ENCODE measurements at regions not wholly inside any gene's neighbourhood (a gene's known extent, or its start where the extent isn't known, plus 50 kb on each side); places are given as distances from the start of the nearest gene placed in this dataset.

- no peak for DNase-seq
- Histone ChIP-seq H3K4me3 (ENCODE audit: insufficient read depth, low read depth, low read length, poor library complexity, severe bottlenecking) (no peak overlapping the region), H3K4me1 (ENCODE audit: control insufficient read depth, insufficient read depth, low read length, poor library complexity, severe bottlenecking) (peaks cover 2% of the 10 kb centered on the region), H3K36me3 (ENCODE audit: control insufficient read depth, insufficient read depth, low read length) (no peaks in the 10 kb centered on the region), H3K9me3 (ENCODE audit: control insufficient read depth, low read length) (no peaks in the 10 kb centered on the region), H3K27ac (ENCODE audit: insufficient read depth, low read length, poor library complexity, severe bottlenecking) (no peak overlapping the region), H3K27me3 (replicated peaks; ENCODE audit: control insufficient read depth, insufficient read depth, low read length, poor library complexity, severe bottlenecking) (no peaks in the 10 kb centered on the region)
These were observed 70.2 kb upstream of the PPARA start for GRCh38 chr22:46079861-46080821.

DNA sequence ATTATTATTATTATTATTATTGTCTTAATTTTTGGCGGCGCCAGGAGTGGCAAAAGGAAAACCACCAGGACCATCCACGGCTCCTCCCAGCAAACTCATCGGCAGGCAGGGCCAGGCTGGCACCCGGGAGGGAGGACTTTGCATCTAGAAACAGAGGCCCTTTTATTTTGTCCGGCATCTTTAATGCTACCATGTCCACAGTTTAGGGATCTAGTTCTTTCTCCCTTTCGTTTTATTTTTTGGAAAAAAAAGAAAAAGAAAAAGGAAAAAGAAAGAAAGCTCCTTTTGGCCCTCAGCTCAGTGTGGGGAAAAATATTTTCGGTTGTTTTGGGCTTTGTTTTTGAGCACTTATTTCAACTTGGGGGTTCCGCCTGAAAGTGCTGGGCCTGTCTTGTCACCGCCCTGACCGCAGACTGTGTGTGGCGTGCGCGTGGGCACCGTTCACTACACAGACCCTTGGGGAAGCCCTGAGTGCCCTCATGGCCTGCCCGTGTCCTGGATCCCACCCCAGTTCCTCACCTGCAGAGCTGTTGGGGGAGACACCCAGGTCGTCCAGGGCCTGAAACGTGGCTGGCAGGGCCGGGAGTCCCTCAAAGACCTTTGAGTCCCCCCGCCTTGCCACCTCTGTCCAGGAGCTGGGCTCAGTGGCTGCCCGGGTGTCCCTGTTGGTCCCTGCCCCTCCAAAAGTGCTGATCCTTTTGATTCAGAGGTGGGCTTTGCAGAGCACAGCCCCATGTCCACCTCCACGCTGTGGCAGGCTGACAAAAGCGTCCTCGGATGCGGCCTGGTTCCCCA lies 69.1 kb upstream of the PPARA start:
- Histone ChIP-seq H3K27me3 (replicated peaks; ENCODE audit: control insufficient read depth, insufficient read depth, low read length, poor library complexity, severe bottlenecking) (no peaks in the 10 kb centered on the region), H3K4me3 (ENCODE audit: insufficient read depth, low read depth, low read length, poor library complexity, severe bottlenecking) (no peak overlapping the region), H3K4me1 (ENCODE audit: control insufficient read depth, insufficient read depth, low read length, poor library complexity, severe bottlenecking) (no peaks in the 10 kb centered on the region), H3K9me3 (ENCODE audit: control insufficient read depth, low read length) (no peaks in the 10 kb centered on the region), H3K36me3 (ENCODE audit: control insufficient read depth, insufficient read depth, low read length) (no peaks in the 10 kb centered on the region), H3K27ac (ENCODE audit: insufficient read depth, low read length, poor library complexity, severe bottlenecking) (no peak overlapping the region)
- DNase-seq: no peak

DNA sequence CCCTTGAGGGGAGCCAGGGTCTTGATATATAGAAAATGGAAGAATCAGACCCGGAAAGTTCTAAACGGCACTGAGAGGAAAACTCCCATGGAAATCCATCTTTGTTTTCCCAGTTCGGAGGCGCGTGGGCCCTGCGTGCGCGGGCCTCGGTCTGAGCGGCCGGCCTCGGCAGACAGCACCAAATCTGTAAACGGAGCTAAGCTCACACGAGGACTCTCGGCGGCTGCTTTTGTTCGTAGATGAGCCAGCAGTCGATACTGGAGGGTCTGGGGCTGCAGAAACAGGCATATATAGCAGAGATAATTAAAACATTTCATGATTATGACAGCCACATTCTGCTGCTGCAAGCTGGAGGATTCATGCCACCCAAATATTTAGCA lies 68.5 kb upstream of the PPARA start:
- Histone ChIP-seq H3K4me1 (ENCODE audit: control insufficient read depth, insufficient read depth, low read length, poor library complexity, severe bottlenecking) (no peaks in the 10 kb centered on the region), H3K9me3 (ENCODE audit: control insufficient read depth, low read length) (no peaks in the 10 kb centered on the region), H3K36me3 (ENCODE audit: control insufficient read depth, insufficient read depth, low read length) (no peaks in the 10 kb centered on the region), H3K4me3 (ENCODE audit: insufficient read depth, low read depth, low read length, poor library complexity, severe bottlenecking) (no peak overlapping the region), H3K27me3 (replicated peaks; ENCODE audit: control insufficient read depth, insufficient read depth, low read length, poor library complexity, severe bottlenecking) (no peaks in the 10 kb centered on the region), H3K27ac (ENCODE audit: insufficient read depth, low read length, poor library complexity, severe bottlenecking) (no peak overlapping the region)
- DNase-seq: no peak

DNA sequence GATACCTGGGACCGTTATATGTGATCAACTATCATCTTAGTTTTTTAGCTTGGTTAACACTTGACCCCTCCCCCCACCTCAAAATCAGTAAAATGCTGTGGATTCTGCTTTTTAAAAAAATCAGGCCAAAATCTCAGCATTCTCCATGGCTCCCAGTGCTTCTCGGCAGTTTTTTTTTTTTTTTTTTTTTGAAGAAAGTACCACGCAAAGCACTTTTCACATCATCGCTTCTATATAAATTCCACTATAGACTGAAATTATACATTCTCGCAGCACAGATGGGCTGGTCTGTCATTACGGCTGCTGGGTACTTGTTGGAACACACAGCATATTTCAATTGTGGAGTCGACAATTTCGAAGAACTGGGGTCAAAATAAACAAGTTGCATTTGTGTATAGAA lies 67.7 kb upstream of the PPARA start:
- Histone ChIP-seq H3K36me3 (ENCODE audit: control insufficient read depth, insufficient read depth, low read length) (peaks cover 4% of the 10 kb centered on the region), H3K9me3 (ENCODE audit: control insufficient read depth, low read length) (no peaks in the 10 kb centered on the region), H3K27ac (ENCODE audit: insufficient read depth, low read length, poor library complexity, severe bottlenecking) (no peak overlapping the region), H3K4me1 (ENCODE audit: control insufficient read depth, insufficient read depth, low read length, poor library complexity, severe bottlenecking) (no peaks in the 10 kb centered on the region), H3K4me3 (ENCODE audit: insufficient read depth, low read depth, low read length, poor library complexity, severe bottlenecking) (no peak overlapping the region), H3K27me3 (replicated peaks; ENCODE audit: control insufficient read depth, insufficient read depth, low read length, poor library complexity, severe bottlenecking) (no peaks in the 10 kb centered on the region)
- DNase-seq: no peak

- no peak for DNase-seq
- Histone ChIP-seq H3K9me3 (ENCODE audit: control insufficient read depth, low read length) (no peaks in the 10 kb centered on the region), H3K36me3 (ENCODE audit: control insufficient read depth, insufficient read depth, low read length) (peaks cover 4% of the 10 kb centered on the region), H3K27me3 (replicated peaks; ENCODE audit: control insufficient read depth, insufficient read depth, low read length, poor library complexity, severe bottlenecking) (no peaks in the 10 kb centered on the region), H3K27ac (ENCODE audit: insufficient read depth, low read length, poor library complexity, severe bottlenecking) (no peak overlapping the region), H3K4me1 (ENCODE audit: control insufficient read depth, insufficient read depth, low read length, poor library complexity, severe bottlenecking) (no peaks in the 10 kb centered on the region), H3K4me3 (ENCODE audit: insufficient read depth, low read depth, low read length, poor library complexity, severe bottlenecking) (no peak overlapping the region)
These were observed 66.7 kb upstream of the PPARA start for GRCh38 chr22:46083383-46084350.

DNA sequence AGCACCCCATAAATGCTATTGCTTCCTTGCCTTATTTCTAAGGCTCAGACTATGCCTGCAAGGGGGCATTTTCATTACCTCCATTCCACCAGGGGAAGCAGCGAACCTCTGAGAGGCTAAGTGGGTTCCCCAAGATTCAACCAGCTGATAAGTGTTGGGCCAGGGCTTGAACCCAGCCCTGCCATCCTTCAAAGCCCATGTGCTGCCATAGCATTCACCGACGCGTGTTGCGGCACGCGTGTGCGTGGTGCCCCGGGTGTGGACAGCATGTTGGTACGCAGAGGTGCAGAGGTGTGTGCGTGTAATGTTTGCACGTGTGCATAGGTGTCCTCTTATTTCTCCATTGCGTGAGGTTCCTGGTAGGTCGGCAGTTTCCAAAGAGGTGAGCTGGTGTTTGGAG lies 66.0 kb upstream of the PPARA start:
- Histone ChIP-seq H3K27ac (ENCODE audit: insufficient read depth, low read length, poor library complexity, severe bottlenecking) (no peak overlapping the region), H3K36me3 (ENCODE audit: control insufficient read depth, insufficient read depth, low read length) (peaks cover 4% of the 10 kb centered on the region), H3K9me3 (ENCODE audit: control insufficient read depth, low read length) (no peaks in the 10 kb centered on the region), H3K4me3 (ENCODE audit: insufficient read depth, low read depth, low read length, poor library complexity, severe bottlenecking) (no peak overlapping the region), H3K27me3 (replicated peaks; ENCODE audit: control insufficient read depth, insufficient read depth, low read length, poor library complexity, severe bottlenecking) (no peaks in the 10 kb centered on the region), H3K4me1 (ENCODE audit: control insufficient read depth, insufficient read depth, low read length, poor library complexity, severe bottlenecking) (no peaks in the 10 kb centered on the region)
- no peak for DNase-seq

DNA sequence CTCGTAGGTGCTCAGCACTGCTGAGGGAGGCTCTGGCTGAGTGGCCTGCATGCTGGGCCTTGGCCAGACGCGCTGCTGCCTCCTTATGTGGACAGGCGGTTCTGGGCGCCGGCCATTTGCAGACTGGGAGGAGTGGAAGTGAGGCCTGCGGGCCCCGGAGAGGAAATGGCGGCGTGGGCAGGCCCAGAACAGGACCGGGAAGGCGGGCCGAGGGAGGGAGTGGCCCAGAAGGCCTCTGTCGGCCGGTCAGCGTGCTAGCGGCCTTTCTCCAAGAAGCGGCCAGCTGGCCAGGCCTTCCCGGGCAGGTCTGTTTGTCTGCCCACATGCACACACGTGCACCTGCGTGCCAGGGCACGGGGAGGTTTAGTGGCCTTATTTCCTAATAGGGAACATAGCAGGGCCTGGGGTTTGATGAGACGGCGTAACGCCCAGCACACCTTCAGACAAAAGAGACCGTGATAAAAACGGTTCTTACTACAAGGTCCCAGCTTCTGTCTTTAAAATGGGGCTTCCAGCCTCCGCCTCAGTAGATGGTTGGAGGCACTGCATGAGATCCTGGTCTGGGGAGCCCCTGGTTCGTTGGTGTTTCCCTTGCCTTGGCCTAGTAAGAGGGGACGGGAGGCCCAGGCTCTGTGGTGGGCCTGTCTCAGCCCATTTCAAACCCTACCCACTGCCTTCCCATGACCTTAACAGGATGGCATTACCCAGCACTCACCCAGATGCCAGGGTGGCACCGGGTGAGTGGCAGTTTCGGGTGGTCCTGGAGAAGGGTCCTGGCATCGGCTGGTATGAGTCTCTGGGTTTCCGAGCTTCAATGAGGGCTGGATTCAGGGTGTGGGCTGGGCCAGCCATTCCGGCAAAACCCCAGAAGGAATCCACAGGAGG lies 65.1 kb upstream of the PPARA start:
- H3K27ac ChIP-seq (ENCODE audit: insufficient read depth, low read length, poor library complexity, severe bottlenecking): no peak overlapping the region
- no peaks in the 10 kb centered on the region for H3K4me1 ChIP-seq (ENCODE audit: control insufficient read depth, insufficient read depth, low read length, poor library complexity, severe bottlenecking)
- no peak overlapping the region for H3K4me3 ChIP-seq (ENCODE audit: insufficient read depth, low read depth, low read length, poor library complexity, severe bottlenecking)
- H3K36me3 ChIP-seq (ENCODE audit: control insufficient read depth, insufficient read depth, low read length): peaks cover 4% of the 10 kb centered on the region
- DNase-seq: no peak
- H3K9me3 ChIP-seq (ENCODE audit: control insufficient read depth, low read length): no peaks in the 10 kb centered on the region
- H3K27me3 ChIP-seq (replicated peaks; ENCODE audit: control insufficient read depth, insufficient read depth, low read length, poor library complexity, severe bottlenecking): no peaks in the 10 kb centered on the region

- Histone ChIP-seq H3K27me3 (replicated peaks; ENCODE audit: control insufficient read depth, insufficient read depth, low read length, poor library complexity, severe bottlenecking) (no peaks in the 10 kb centered on the region), H3K4me3 (ENCODE audit: insufficient read depth, low read depth, low read length, poor library complexity, severe bottlenecking) (no peak overlapping the region), H3K27ac (ENCODE audit: insufficient read depth, low read length, poor library complexity, severe bottlenecking) (no peak overlapping the region), H3K36me3 (ENCODE audit: control insufficient read depth, insufficient read depth, low read length) (peaks cover 4% of the 10 kb centered on the region), H3K9me3 (ENCODE audit: control insufficient read depth, low read length) (no peaks in the 10 kb centered on the region), H3K4me1 (ENCODE audit: control insufficient read depth, insufficient read depth, low read length, poor library complexity, severe bottlenecking) (no peaks in the 10 kb centered on the region)
- no peak for DNase-seq
These were observed 64.3 kb upstream of the PPARA start for GRCh38 chr22:46085828-46086576.
